Epithelial cell of esophagus (primary cell): ENCODE measurements at regions not wholly inside any gene's neighbourhood (a gene's known extent, or its start where the extent isn't known, plus 50 kb on each side); places are given as distances from the start of the nearest gene placed in this dataset.

Experiments
- DNase-seq: peaks from one replicate; pipeline ENCODE4 v3.0.0; 2010; ENCODE audit warnings: low read depth
- H3K4me3 ChIP-seq: 2 replicates; pipeline ENCODE4 v1.5.1; 2011; ENCODE audit warnings: mild to moderate bottlenecking, low read length, control low read depth
- TF ChIP-seq, protein P1 (sequence below): IDR thresholded peaks from 2 replicates; pipeline ENCODE4 v1.5.1; 2011; ENCODE audit warnings: low read depth, mild to moderate bottlenecking, low read length, control low read depth, inconsistent platforms; ENCODE audit not compliant: insufficient read depth; ENCODE audit errors: missing control alignments

DNA sequence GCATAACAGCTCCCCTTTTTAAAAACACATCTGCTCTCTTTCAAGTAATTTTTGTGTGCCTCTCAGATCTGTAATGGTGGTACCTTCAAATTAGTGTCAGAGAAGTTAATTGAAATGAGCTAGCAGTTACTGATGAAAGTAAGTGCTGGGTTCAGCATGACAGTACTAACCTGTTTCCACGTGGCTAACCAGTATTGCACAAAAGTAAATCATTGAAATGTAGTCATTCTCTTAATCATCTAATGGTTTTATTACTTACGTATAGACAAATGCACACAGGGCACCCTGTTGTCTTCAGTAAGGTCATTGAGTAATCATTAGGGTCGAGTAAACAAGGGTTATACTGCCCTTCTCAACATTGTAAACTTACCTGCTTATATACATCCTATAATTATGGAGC lies 157.8 kb upstream of the PRR16 start:
- DNase-seq: peak; percentile 84
- TF ChIP-seq, protein P1, sequence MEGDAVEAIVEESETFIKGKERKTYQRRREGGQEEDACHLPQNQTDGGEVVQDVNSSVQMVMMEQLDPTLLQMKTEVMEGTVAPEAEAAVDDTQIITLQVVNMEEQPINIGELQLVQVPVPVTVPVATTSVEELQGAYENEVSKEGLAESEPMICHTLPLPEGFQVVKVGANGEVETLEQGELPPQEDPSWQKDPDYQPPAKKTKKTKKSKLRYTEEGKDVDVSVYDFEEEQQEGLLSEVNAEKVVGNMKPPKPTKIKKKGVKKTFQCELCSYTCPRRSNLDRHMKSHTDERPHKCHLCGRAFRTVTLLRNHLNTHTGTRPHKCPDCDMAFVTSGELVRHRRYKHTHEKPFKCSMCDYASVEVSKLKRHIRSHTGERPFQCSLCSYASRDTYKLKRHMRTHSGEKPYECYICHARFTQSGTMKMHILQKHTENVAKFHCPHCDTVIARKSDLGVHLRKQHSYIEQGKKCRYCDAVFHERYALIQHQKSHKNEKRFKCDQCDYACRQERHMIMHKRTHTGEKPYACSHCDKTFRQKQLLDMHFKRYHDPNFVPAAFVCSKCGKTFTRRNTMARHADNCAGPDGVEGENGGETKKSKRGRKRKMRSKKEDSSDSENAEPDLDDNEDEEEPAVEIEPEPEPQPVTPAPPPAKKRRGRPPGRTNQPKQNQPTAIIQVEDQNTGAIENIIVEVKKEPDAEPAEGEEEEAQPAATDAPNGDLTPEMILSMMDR: no peak
- H3K4me3 ChIP-seq: no peak overlapping the region

DNA sequence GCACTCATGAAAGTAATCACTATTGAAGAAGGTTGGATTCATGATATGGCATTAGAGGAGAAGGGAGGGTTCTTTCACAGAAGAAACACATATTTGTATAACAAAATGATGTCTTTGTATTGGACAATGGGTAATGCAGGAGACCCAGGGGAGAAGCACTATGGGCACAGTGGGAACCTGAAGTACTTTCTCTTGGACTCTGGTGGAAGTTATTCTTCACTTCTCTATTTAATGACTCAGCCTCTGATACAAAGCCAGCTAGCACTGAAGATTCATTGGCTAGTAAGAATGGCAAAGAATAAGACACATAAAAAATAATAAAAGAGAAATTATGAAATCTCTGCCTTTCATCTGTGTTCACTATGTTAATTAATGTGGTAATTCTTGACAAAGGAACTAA lies 149.9 kb upstream of the PRR16 start:
- H3K4me3 ChIP-seq: no peak overlapping the region
- DNase-seq: peak; percentile 6
- TF ChIP-seq, protein P1: no peak

DNA sequence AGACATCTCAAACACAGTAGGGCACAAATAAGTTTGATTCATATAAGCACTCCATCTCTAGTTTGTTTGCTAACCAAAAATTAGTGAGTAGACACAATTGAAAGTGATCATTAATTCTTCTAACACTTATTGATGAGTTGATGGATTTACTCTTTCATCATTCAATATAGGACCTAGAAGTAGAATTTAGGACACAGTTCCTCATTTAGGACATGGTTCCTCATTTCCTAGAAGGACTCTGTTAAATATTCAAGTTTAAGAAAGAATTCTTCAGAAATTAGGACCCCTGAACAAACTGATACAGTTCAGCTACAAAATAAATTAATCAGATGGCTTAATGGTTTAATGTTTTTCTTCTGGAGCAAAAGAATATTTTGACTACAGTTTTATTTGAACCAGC lies 143.5 kb upstream of the PRR16 start:
- TF ChIP-seq, protein P1: no peak
- no peak overlapping the region for H3K4me3 ChIP-seq
- DNase-seq: no peak

DNA sequence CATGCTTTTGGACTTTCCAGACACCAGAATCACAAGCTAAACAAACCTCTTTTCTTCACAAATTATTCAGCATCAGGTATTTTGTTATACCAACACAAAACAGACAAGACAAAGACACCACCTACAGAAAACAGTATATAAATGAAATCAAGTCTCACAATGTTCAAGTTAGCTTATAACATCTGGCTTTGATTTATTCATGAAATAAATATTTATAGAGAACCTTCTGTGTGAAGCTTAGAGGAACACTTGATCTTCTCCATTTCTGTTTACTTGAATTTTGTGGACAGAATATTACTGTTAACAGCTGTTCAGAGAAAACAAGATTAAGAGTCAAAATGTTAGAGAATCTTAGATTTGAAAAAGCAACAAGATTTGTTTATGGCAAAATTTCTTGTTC lies 137.4 kb upstream of the PRR16 start:
- TF ChIP-seq, protein P1: no peak
- H3K4me3 ChIP-seq: no peak overlapping the region
- no peak for DNase-seq

DNA sequence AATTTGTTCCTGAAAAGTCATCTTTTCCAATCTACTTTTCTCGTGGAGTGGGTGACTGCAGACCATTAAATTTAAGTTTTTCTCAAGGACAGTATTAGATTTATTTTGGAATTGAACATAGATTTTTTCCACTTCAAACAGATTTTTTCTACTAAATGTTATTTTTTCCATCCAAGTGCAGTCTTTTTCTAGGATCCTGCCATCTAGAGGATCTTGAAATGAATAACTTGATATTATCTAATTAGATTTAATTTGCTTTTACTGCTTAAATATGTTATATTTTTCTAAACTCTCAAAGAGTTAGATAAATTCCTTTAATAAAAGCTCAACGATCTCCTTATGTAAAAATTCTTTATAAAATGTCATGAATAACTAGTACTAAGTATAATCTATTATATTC lies 136.9 kb upstream of the PRR16 start:
- H3K4me3 ChIP-seq: no peak overlapping the region
- DNase-seq: no peak
- TF ChIP-seq, protein P1: no peak

DNA sequence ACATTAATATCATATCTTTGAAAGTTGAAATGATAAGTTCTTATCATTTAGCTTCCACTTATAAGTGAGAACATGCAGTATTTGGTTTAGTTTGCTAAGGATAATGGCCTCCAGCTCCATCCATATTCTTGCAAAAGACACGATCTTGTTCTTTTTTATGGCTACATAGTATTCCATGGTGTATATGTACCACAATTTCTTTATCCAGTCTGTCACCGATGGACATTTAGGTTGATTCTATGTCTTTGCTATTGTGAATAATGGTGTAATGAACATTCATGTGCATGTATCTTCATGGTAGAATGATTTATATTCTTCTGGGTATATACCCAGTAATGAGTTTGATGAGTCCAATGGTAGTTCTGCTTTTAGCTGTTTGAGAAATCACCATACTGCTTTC lies 135.0 kb upstream of the PRR16 start:
- no peak overlapping the region for H3K4me3 ChIP-seq
- DNase-seq: no peak
- TF ChIP-seq, protein P1: no peak

DNA sequence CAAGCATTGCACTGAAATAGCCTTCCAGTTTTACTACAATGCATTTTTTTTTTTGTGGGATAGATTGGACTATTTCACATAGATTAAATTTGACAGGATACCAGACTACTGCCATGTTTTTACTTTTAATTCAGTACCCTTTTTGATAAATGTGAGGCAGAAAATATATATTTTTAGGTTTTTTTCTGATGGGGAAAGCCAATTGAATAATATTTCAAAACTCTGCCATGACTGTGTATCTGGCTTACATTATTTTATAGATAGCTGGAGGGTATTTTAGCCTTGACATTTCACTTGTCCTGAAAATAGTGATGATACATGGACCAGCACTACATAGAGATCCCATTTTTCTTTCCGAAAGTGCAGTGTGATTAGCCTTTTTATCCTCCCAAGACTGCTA lies 133.5 kb upstream of the PRR16 start:
- TF ChIP-seq, protein P1: no peak
- DNase-seq: no peak
- H3K4me3 ChIP-seq: no peak overlapping the region
